ENCODE measurements at regions not wholly inside any gene's neighbourhood (a gene's known extent, or its start where the extent isn't known, plus 50 kb on each side); places are given as distances from the start of the nearest gene placed in this dataset.
"Not testable (repeated sequence)": the region's sequence is repeated elsewhere in the genome, so short reads cannot be mapped to it uniquely, and the experiment has no call there.

GRCh38 chrX:64792598-64793337 lies 183.5 kb downstream of the ZC4H2 start:
- H3K27me3 Mint-ChIP-seq (ENCODE audit: low read depth): no peaks in the 10 kb centered on the region
- H3K36me3 Mint-ChIP-seq: no peaks in the 10 kb centered on the region
- DNase-seq (ENCODE audit: low spot score in 2 of 2, unreplicated experiment in 2 of 2): no peak
- no peak for TF ChIP-seq CTCF (IDR thresholded peaks at IDR 0.05; ENCODE audit: unreplicated experiment)
- peaks cover 58% of the 10 kb centered on the region for H3K9me3 Mint-ChIP-seq
- H3K4me3 Mint-ChIP-seq: no peak overlapping the region
- no peaks in the 10 kb centered on the region for H3K4me1 Mint-ChIP-seq
- H3K27ac Mint-ChIP-seq: no peak overlapping the region

- no peak overlapping the region for H3K4me3 Mint-ChIP-seq
- peaks cover 55% of the 10 kb centered on the region for H3K9me3 Mint-ChIP-seq
- no peak for TF ChIP-seq CTCF (IDR thresholded peaks at IDR 0.05; ENCODE audit: unreplicated experiment)
- H3K36me3 Mint-ChIP-seq: no peaks in the 10 kb centered on the region
- H3K27me3 Mint-ChIP-seq (ENCODE audit: low read depth): no peaks in the 10 kb centered on the region
- no peak overlapping the region for H3K27ac Mint-ChIP-seq
- no peak for DNase-seq (ENCODE audit: low spot score in 2 of 2, unreplicated experiment in 2 of 2)
- no peaks in the 10 kb centered on the region for H3K4me1 Mint-ChIP-seq
Observed at GRCh38 chrX:64782923-64783322, 193.3 kb downstream of the ZC4H2 start.

- Mint-ChIP-seq H3K4me1 (no peaks in the 10 kb centered on the region), H3K27ac (no peak overlapping the region), H3K4me3 (no peak overlapping the region), H3K36me3 (no peaks in the 10 kb centered on the region), H3K27me3 (ENCODE audit: low read depth) (no peaks in the 10 kb centered on the region), H3K9me3 (peaks cover 47% of the 10 kb centered on the region)
- no peak for TF ChIP-seq CTCF (IDR thresholded peaks at IDR 0.05; ENCODE audit: unreplicated experiment)
- no peak for DNase-seq (ENCODE audit: low spot score in 2 of 2, unreplicated experiment in 2 of 2)
Observed at GRCh38 chrX:64758047-64758446, 218.2 kb downstream of the ZC4H2 start.

- H3K9me3 Mint-ChIP-seq: peaks cover 47% of the 10 kb centered on the region
- H3K27ac Mint-ChIP-seq: no peak overlapping the region
- no peaks in the 10 kb centered on the region for H3K4me1 Mint-ChIP-seq
- DNase-seq (ENCODE audit: low spot score in 2 of 2, unreplicated experiment in 2 of 2): no peak
- H3K4me3 Mint-ChIP-seq: no peak overlapping the region
- no peaks in the 10 kb centered on the region for H3K36me3 Mint-ChIP-seq
- no peaks in the 10 kb centered on the region for H3K27me3 Mint-ChIP-seq (ENCODE audit: low read depth)
- TF ChIP-seq CTCF (IDR thresholded peaks at IDR 0.05; ENCODE audit: unreplicated experiment): no peak
Observed at GRCh38 chrX:64739792-64740378, 236.4 kb downstream of the ZC4H2 start.

GRCh38 chrX:64698317-64698716 lies 277.9 kb downstream of the ZC4H2 start:
- H3K4me1 Mint-ChIP-seq: no peaks in the 10 kb centered on the region
- no peaks in the 10 kb centered on the region for H3K27me3 Mint-ChIP-seq (ENCODE audit: low read depth)
- no peak overlapping the region for H3K27ac Mint-ChIP-seq
- no peak for DNase-seq (ENCODE audit: low spot score in 2 of 2, unreplicated experiment in 2 of 2)
- no peak for TF ChIP-seq CTCF (IDR thresholded peaks at IDR 0.05; ENCODE audit: unreplicated experiment)
- H3K36me3 Mint-ChIP-seq: no peaks in the 10 kb centered on the region
- H3K9me3 Mint-ChIP-seq: peaks cover 75% of the 10 kb centered on the region
- no peak overlapping the region for H3K4me3 Mint-ChIP-seq

GRCh38 chrX:64695372-64695771 lies 280.9 kb downstream of the ZC4H2 start:
- not testable (repeated sequence) for H3K36me3 Mint-ChIP-seq; H3K27ac Mint-ChIP-seq; H3K27me3 Mint-ChIP-seq (ENCODE audit: low read depth); DNase-seq (ENCODE audit: low spot score in 2 of 2, unreplicated experiment in 2 of 2); H3K4me1 Mint-ChIP-seq; H3K4me3 Mint-ChIP-seq
- H3K9me3 Mint-ChIP-seq: peaks cover 69% of the 10 kb centered on the region
